SK-N-SH (cell line): ENCODE measurements at regions not wholly inside any gene's neighbourhood (a gene's known extent, or its start where the extent isn't known, plus 50 kb on each side); places are given as distances from the start of the nearest gene placed in this dataset.
"Not testable (repeated sequence)": the region's sequence is repeated elsewhere in the genome, so short reads cannot be mapped to it uniquely, and the experiment has no call there.

Experiments used
- CTCF ChIA-PET: fragments of 300-600, 350-600 bp; formaldehyde crosslinking; extraction: SDS; loops from one replicate; lab custom pipeline; 2021; lab: Yijun Ruan, JAX
- POLR2A ChIA-PET: fragments of 350-600 bp; sonication (Branson Sonifier 250); formaldehyde crosslinking; extraction: SDS; loops from one replicate; lab custom pipeline; 2020; ENCODE audit warnings: antibody characterized with exemption, inconsistent platforms; lab: Yijun Ruan, JAX
- DNase-seq: peaks from one replicate; pipeline ENCODE4 v3.0.0; 2012
- H2AFZ ChIP-seq: fragments of 200-600 bp; sonication (generic); 2 replicates; pipeline ENCODE4 v1.8.1; 2016; ENCODE audit warnings: antibody characterized with exemption, mild to moderate bottlenecking, low read depth
- H3F3A ChIP-seq: fragments of 200-600 bp; sonication (generic); replicated peaks from 2 replicates; pipeline ENCODE3; 2016; ENCODE audit warnings: antibody characterized with exemption, mild to moderate bottlenecking; ENCODE audit not compliant: insufficient read depth
- H3K27ac ChIP-seq, 2 experiments: fragments of 200-500 bp in 1 of 2; fragments of 200-600 bp in 1 of 2; sonication (Bioruptor generic) in 1 of 2; sonication (generic), shearing (Covaris generic) in 1 of 2; 2 replicates each; pipeline versions ENCODE4 v1.5.1 to v1.6.1; 2014 to 2016; ENCODE audit warnings: low read depth in 2 of 2, inconsistent platforms in 1 of 2, low read length in 1 of 2, mild to moderate bottlenecking in 1 of 2, mixed read lengths in 1 of 2
- H3K27me3 ChIP-seq: fragments of 200-600 bp; sonication (generic), shearing (Covaris generic); 2 replicates; pipeline ENCODE4 v1.6.1; 2016; ENCODE audit warnings: mixed run types; ENCODE audit not compliant: insufficient read depth
- H3K36me3 ChIP-seq, 2 experiments: fragments of 200-500 bp in 1 of 2; fragments of 200-600 bp in 1 of 2; sonication (Bioruptor generic) in 1 of 2; sonication (generic) in 1 of 2; replicated peaks in 1 of 2; 2 replicates each; pipeline versions ENCODE3 to v1.5.1; 2014 to 2016; ENCODE audit warnings: low read length in 1 of 2, mild to moderate bottlenecking in 1 of 2; ENCODE audit not compliant: insufficient read depth in 2 of 2, control insufficient read depth in 1 of 2
- H3K4me1 ChIP-seq, 2 experiments: fragments of 200-500 bp in 1 of 2; fragments of 200-600 bp in 1 of 2; sonication (Bioruptor generic) in 1 of 2; sonication (generic), shearing (Covaris generic) in 1 of 2; 2 replicates each; pipeline versions ENCODE4 v1.5.1 to v1.6.1; 2014 to 2016; ENCODE audit warnings: low read depth in 1 of 2, low read length in 1 of 2, mixed run types in 1 of 2; ENCODE audit not compliant: insufficient read depth in 2 of 2, control insufficient read depth in 1 of 2
- H3K4me2 ChIP-seq: fragments of 200-600 bp; sonication (generic), shearing (Covaris generic); 2 replicates; pipeline ENCODE4 v1.6.1; 2017; ENCODE audit warnings: mixed run types
- H3K4me3 ChIP-seq, 2 experiments: fragments of 200-500 bp in 1 of 2; fragments of 200-600 bp in 1 of 2; sonication (Bioruptor generic) in 1 of 2; sonication (generic), shearing (Covaris generic) in 1 of 2; 2 replicates each; pipeline versions ENCODE4 v1.5.1 to v1.8.1; 2014 to 2016; ENCODE audit warnings: low read depth in 2 of 2, inconsistent platforms in 1 of 2, low read length in 1 of 2, mild to moderate bottlenecking in 1 of 2, mixed read lengths in 1 of 2, moderate library complexity in 1 of 2
- H3K79me2 ChIP-seq: fragments of 200-600 bp; sonication (generic); 2 replicates; pipeline ENCODE4 v1.8.1; 2017; ENCODE audit warnings: mild to moderate bottlenecking; ENCODE audit not compliant: insufficient read depth
- H3K9ac ChIP-seq: fragments of 200-600 bp; sonication (generic); 2 replicates; pipeline ENCODE4 v1.6.1; 2017; ENCODE audit warnings: mixed run types
- H3K9me2 ChIP-seq: fragments of 200-600 bp; sonication (generic); 2 replicates; pipeline ENCODE4 v1.6.1; 2017; ENCODE audit warnings: mixed run types
- H3K9me3 ChIP-seq: fragments of 200-600 bp; sonication (generic); 2 replicates; pipeline ENCODE4 v1.6.1; 2017; ENCODE audit warnings: mixed run types, mild to moderate bottlenecking, moderate library complexity
- H4K20me1 ChIP-seq: fragments of 200-600 bp; sonication (generic); 2 replicates; pipeline ENCODE4 v1.6.1; 2017; ENCODE audit warnings: mild to moderate bottlenecking, mixed run types; ENCODE audit not compliant: insufficient read depth
- FOXJ3 ChIP-seq: sonication (generic); formaldehyde crosslinking; IDR thresholded peaks from 2 replicates; pipeline ENCODE4 v1.5.1; 2020; ENCODE audit warnings: mild to moderate bottlenecking, missing genetic modification reagents
- MAX ChIP-seq: IDR thresholded peaks from 2 replicates; pipeline ENCODE4 v1.4.0; 2012; ENCODE audit warnings: low read depth
- NRF1 ChIP-seq: IDR thresholded peaks from 2 replicates; pipeline ENCODE4 v1.6.1; 2012; ENCODE audit warnings: low read depth, mild to moderate bottlenecking, low read length
- POLR2AphosphoS5 ChIP-seq: IDR thresholded peaks from 2 replicates; pipeline ENCODE4 v1.6.1; 2012; ENCODE audit warnings: low read depth, low read length
- RFX5 ChIP-seq: IDR thresholded peaks from 2 replicates; pipeline ENCODE4 v1.6.1; 2012; ENCODE audit warnings: mild to moderate bottlenecking, improper control_type of control experiment, low read length
- TCF12 ChIP-seq: IDR thresholded peaks from 2 replicates; pipeline ENCODE4 v1.4.0; 2012
- WGBS: methylation state at CpG from one replicate; pipeline ENCODE4 v1.1.6; 2017; ENCODE audit warnings: low lambda C conversion rate; 5-methylcytosine and 5-hydroxymethylcytosine counted together

GRCh38 chr1:74858136-74858535 is 125.2 kb downstream of the TYW3 start (continued):
- TF ChIP-seq FOXJ3 (CRISPR knock-in tag) (no peak), NRF1 (no peak)
- TF ChIP-seq, all 33 proteins: peak for 0

DNA sequence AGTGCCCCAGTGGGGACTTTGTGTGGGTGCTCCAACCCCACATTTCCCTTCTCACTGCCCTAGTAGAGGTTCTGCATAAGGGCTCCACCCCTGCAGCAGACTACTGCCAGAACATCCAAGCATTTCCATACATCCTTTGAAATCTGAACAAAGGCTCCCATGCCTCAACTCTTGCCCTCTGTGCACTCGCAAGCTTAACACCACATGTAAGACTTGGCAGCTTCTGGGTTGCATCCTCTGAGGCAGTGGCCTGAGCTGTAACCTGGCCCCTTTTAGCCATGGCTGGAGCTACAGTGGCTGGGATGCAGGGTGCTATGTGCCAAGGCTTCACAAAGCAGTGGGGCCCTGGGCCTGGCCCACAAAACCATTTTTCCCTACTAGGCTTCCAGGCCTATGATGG is 128.9 kb downstream of the TYW3 start:
- Histone ChIP-seq H3K4me3 (no peak overlapping the region), H3F3A (no peaks in the 10 kb centered on the region), H3K27me3 (no peaks in the 10 kb centered on the region), H4K20me1 (no peaks in the 10 kb centered on the region), H3K4me2 (no peak overlapping the region), H3K9me2 (no peaks in the 10 kb centered on the region), H3K27ac (no peak overlapping the region), H3K79me2 (no peaks in the 10 kb centered on the region), H3K36me3 (no peaks in the 10 kb centered on the region), H3K9ac (no peak overlapping the region), H2AFZ (no peak overlapping the region), H3K9me3 (no peaks in the 10 kb centered on the region), H3K4me1 (no peaks in the 10 kb centered on the region)
- DNase-seq, result no peak
- 9% methylated on average over 1 of the region's 1 CpG for WGBS
- ChIA-PET POLR2A (no interaction called here), CTCF (interaction anchor here (0.6 kb wide), 1 partner anchor 804 kb away, joined by 3 read pairs; no protein-coding TSS in a partner anchor)
- no peak for TF ChIP-seq TCF12
- TF ChIP-seq RFX5, result no peak

GRCh38 chr1:74869702-74870101 is 136.8 kb downstream of the TYW3 start:
- Histone ChIP-seq H3K9ac (no peak overlapping the region), H3F3A (no peaks in the 10 kb centered on the region), H3K36me3 (no peaks in the 10 kb centered on the region), H3K79me2 (no peaks in the 10 kb centered on the region), H3K9me2 (no peaks in the 10 kb centered on the region), H3K27ac (no peak overlapping the region), H3K4me1 (no peaks in the 10 kb centered on the region), H4K20me1 (no peaks in the 10 kb centered on the region), H3K4me2 (no peak overlapping the region), H2AFZ (no peak overlapping the region), H3K4me3 (no peak overlapping the region), H3K9me3 (no peaks in the 10 kb centered on the region), H3K27me3 (no peaks in the 10 kb centered on the region)
- DNase-seq, result no peak
- TF ChIP-seq POLR2AphosphoS5 (no peak), MAX (no peak), FOXJ3 (CRISPR knock-in tag) (no peak)
- CTCF ChIA-PET, result no interaction called here
- POLR2A ChIA-PET, result no interaction called here
- 11% methylated on average over 1 of the region's 1 CpG for WGBS

GRCh38 chr1:74877366-74877765 is 144.4 kb downstream of the TYW3 start:
- H3K27me3 ChIP-seq, DNase-seq, H3K27ac ChIP-seq, CTCF ChIA-PET, H3K4me3 ChIP-seq, H3K79me2 ChIP-seq, H3K9ac ChIP-seq, H2AFZ ChIP-seq, H3K4me2 ChIP-seq, H3F3A ChIP-seq, H3K36me3 ChIP-seq, H3K4me1 ChIP-seq, H4K20me1 ChIP-seq, H3K9me3 ChIP-seq, H3K9me2 ChIP-seq: not testable (repeated sequence)
- POLR2A ChIA-PET, result interaction anchor here (0.6 kb wide), 1 partner anchor 106 kb away, joined by 4 read pairs; no protein-coding TSS in a partner anchor
- 73% methylated on average over 14 of the region's 14 CpGs for WGBS
